ENCODE measurements at regions not wholly inside any gene's neighbourhood (a gene's known extent, or its start where the extent isn't known, plus 50 kb on each side); places are given as distances from the start of the nearest gene placed in this dataset.

- DNase-seq, result no peak
These were observed 188.9 kb downstream of the ZNF330 start for GRCh38 chr4:141409556-141409955.

- DNase-seq, result no peak
These were observed 190.1 kb downstream of the ZNF330 start for GRCh38 chr4:141410839-141411238.

- DNase-seq, result no peak
These were observed 191.2 kb downstream of the ZNF330 start for GRCh38 chr4:141411936-141412335.

- DNase-seq, result no peak
These were observed 192.7 kb downstream of the ZNF330 start for GRCh38 chr4:141413366-141413765.

GRCh38 chr4:141415651-141416050 is 195.0 kb downstream of the ZNF330 start:
- no peak for DNase-seq

- DNase-seq, result no peak
These were observed 195.5 kb downstream of the ZNF330 start for GRCh38 chr4:141416219-141416618.

- DNase-seq, result no peak
These were observed 196.1 kb downstream of the ZNF330 start for GRCh38 chr4:141416677-141417363.

- no peak for DNase-seq
These were observed 196.7 kb downstream of the ZNF330 start for GRCh38 chr4:141417387-141417786.

- no peak for DNase-seq
These were observed 204.4 kb downstream of the ZNF330 start for GRCh38 chr4:141425124-141425523.

GRCh38 chr4:141427726-141428296 is 207.1 kb downstream of the ZNF330 start:
- DNase-seq, result no peak

- no peak for DNase-seq
These were observed 206.4 kb upstream of the IL15 start for GRCh38 chr4:141429933-141430332.

GRCh38 chr4:141430686-141431085 is 205.7 kb upstream of the IL15 start:
- DNase-seq, result no peak

- no peak for DNase-seq
These were observed 204.2 kb upstream of the IL15 start for GRCh38 chr4:141432000-141432712.

- DNase-seq, result no peak
These were observed 200.7 kb upstream of the IL15 start for GRCh38 chr4:141435446-141436225.

- no peak for DNase-seq
These were observed 197.2 kb upstream of the IL15 start for GRCh38 chr4:141439223-141439622.

GRCh38 chr4:141447761-141448160 is 188.6 kb upstream of the IL15 start:
- no peak for DNase-seq

- no peak for DNase-seq
These were observed 187.9 kb upstream of the IL15 start for GRCh38 chr4:141448490-141448889.

GRCh38 chr4:141449927-141450326 is 186.5 kb upstream of the IL15 start:
- DNase-seq, result no peak

GRCh38 chr4:141455651-141456050 is 180.7 kb upstream of the IL15 start:
- DNase-seq, result no peak

GRCh38 chr4:141457653-141458052 is 178.7 kb upstream of the IL15 start:
- DNase-seq, result no peak

GRCh38 chr4:141458501-141458900 is 177.9 kb upstream of the IL15 start:
- no peak for DNase-seq

GRCh38 chr4:141459020-141459419 is 177.4 kb upstream of the IL15 start:
- DNase-seq, result no peak

- no peak for DNase-seq
These were observed 174.0 kb upstream of the IL15 start for GRCh38 chr4:141462361-141462760.

GRCh38 chr4:141463678-141464077 is 172.7 kb upstream of the IL15 start:
- DNase-seq, result no peak

All from NCI-H510A (cell line).